GM19452 (cell line): ENCODE measurements at regions not wholly inside any gene's neighbourhood (a gene's known extent, or its start where the extent isn't known, plus 50 kb on each side); places are given as distances from the start of the nearest gene placed in this dataset.

Experiments
- ATAC-seq: cut with Tn5 transposase; IDR thresholded peaks from one replicate; pipeline ENCODE4 v1.9.1; 2021; ENCODE audit not compliant: unreplicated experiment

DNA sequence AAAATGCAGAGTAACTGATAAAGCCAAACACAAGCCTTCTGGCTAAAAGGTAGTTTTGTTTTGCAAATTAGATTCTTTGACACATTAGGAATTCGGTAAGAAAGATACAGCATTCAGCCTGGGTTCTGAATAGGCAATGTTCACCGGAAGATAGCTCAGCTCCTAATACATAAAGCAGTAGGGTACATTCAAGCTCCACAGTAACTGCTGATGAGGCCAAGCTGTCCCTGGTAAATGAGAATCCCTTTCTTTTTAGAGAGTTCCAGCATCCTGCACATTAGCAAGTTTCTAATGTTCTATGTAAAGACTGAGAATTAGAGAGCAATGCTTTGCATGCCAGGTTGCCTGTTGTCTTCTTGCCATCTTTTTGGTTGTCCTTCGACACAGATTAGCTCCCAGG lies 316.3 kb upstream of the SLC14A2 start:
- ATAC-seq = no peak

DNA sequence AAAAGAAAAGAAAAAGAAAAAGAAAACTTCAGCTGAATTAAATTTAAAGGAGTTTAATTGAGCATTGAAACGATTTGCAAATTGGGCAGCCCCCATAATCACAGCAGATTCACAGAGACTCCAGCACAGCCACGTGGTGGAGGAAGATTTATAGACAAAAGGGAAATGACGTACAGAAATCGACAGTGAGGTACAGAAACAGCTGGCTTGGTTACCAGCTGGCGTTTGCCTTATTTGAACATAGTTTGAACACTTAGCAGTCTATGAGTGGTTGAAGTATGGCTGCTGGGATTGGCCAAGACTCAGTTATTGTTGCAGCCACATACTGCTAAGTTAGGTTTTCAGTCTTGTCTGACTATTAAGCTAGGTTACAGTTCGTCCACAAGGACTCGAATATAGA lies 312.2 kb upstream of the SLC14A2 start:
- ATAC-seq = no peak

DNA sequence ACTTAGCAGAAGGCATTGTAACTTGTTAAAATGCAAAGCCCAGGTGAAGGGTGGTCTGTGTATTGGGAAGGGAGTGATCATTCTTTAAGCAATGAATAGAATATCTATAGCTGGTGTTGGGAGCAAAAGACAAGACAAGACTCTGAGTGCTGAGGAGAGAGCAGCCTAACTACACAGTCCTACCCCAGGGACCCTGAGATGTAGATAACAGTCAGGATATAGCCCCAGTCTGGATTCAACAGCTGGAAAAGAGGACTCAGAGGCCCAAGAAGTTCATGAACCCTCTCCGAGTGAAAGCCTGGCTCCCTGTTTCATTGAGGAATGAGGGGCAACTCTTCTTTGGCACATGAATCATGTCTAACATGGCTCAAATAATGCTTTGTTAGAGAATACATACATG lies 310.7 kb upstream of the SLC14A2 start:
- no peak for ATAC-seq

DNA sequence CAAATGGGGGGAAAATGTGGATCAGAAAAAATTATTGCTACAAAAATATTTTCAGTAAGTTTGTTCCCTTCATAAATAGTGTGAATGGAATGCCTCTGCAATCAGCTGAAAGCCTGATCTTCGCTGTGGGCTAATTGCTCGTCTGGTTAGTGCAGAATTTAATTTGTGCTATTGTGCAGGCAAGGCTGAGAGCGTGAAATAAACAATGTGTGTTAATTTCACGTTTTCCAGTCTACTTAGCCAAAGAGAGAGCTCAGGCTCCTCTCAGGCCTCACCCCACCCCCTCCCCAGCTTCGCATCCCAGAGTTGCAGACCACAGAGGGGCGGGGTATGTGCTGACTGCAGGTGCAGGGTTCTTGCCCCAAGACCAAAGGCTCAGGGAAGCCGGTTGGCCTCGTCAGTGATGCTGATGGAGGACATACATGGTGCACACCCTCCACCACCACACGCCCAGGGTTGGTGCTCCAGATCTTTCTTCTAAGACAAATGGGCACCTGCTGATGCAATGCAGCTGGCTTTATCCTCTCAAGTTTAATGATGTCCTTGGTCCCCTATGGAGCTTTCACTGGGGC lies 302.6 kb upstream of the SLC14A2 start:
- ATAC-seq = no peak

DNA sequence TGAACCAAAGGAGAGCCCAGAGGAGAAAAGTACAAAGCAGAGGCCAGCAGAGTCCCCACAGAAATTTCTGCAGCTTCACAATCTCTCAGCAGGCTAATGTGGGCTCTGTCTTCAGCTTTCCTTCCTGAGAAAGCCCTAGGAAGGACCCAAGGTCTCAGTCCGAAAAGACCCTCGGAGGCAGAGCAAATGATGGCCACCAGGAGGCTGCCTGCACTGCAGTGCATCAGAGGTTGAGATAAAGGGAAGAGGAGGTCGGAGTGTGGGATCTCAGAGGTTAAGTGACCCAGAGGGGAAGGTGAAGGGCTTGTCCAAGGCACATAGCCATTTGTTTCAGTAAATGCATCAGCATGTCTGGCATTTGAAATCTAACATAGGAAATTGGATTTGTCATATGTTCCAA lies 299.1 kb upstream of the SLC14A2 start:
- ATAC-seq = no peak

DNA sequence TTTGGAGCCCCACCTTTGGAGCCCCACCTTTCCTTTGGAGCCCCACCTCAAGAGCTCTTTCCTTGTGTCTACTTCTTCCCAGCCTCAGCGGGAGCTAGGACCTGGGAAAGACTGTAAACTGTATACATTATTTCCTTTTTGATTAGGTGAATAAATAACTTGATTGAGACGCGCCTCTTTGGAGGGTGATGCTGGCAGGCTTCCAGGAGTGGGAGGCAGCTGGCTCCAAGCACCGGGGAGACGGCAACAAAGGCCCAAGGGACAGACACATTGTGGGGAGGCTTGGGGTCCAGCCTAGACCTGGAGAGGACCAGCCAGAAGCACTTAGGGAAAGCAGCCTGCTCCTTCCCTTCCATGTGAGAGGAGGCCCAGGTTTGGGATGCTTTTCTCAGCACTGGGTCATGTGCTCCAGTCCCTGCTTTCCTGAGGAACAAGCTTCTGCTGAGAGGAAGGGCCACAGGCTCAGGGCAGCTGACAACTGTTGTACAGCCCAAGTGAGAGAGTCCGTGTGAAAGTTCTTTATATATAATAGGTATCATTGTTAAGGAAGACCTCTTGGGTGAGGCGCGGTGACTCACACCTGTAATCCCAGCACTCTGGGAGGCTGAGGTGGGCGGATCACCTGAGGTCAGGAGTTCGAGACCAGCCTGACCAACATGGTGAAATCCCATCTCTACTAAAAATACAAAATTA lies 297.2 kb upstream of the SLC14A2 start:
- ATAC-seq = no peak

DNA sequence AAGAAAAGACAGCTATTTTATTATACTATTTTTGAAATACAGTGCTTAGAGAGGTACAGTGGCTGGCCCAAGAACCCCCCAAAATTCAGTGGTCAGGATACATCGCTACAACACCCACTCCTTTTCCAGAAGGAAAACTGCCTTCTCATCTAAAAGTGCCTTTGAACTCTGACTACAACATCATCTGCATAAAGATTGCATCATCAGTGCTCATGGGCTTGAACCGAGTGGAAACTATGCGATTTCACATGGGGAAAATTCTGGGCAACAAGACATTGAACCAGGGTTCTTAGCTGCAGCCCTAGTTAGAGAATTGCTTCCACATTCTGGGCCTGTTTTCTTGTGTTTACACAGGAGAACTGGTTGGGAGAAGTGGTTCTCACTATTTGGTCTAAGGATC lies 294.6 kb upstream of the SLC14A2 start:
- ATAC-seq = no peak

DNA sequence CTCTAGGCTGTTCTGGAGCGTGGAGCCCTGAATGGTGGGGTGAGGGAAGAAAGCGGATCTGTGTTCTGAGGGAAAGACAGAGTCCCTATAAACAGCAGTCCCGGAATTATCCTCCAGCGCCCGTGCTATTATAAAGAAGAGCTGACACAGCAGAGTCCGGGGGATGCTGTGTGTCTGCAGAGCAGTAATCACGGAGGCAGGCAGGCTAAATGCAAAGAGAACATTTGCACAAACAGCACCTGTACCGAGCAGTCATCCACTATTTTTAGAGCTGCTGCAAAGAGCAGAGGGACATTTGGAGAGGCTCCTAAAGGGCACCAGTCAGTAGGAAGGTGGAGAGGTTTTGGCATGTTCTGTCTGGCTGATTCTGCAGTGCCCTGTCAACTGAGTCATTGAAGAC lies 293.8 kb upstream of the SLC14A2 start:
- ATAC-seq = no peak

DNA sequence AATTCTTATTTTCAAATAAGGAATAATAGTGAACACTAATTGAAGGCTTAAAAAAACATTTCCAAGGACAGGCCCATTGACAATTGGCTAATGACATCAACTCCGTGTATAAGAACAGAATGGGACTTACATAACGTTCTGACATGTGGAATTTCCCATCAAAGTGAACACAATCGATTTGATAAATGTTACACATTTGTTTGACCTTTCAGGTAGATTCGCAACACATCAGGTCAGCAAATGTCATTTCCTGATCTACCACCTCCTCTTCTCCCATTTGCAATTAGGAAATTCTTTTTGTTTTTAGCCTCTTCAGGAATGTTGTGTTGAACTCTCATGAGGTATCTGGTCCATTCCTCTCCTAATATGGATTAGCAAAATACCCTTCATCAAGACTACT lies 292.9 kb upstream of the SLC14A2 start:
- no peak for ATAC-seq

DNA sequence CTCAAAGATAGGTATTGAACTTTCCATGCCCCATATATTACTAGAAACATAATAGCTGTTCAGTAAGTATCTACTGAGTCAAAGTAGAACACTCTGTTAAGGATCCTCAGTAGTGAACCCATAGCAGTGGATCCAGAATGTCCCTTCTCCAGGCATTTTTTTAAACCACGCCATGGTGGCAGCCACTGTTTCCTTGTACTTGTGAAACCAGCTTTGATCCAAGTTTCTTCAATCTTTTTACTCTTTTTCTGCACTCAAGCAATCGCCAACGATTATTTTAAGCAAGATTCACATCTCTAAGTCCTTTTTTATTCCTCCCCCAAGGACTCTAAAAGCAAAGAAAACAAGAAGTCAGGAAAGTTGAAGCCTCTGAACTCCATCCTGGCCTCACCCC lies 291.2 kb upstream of the SLC14A2 start:
- no peak for ATAC-seq

DNA sequence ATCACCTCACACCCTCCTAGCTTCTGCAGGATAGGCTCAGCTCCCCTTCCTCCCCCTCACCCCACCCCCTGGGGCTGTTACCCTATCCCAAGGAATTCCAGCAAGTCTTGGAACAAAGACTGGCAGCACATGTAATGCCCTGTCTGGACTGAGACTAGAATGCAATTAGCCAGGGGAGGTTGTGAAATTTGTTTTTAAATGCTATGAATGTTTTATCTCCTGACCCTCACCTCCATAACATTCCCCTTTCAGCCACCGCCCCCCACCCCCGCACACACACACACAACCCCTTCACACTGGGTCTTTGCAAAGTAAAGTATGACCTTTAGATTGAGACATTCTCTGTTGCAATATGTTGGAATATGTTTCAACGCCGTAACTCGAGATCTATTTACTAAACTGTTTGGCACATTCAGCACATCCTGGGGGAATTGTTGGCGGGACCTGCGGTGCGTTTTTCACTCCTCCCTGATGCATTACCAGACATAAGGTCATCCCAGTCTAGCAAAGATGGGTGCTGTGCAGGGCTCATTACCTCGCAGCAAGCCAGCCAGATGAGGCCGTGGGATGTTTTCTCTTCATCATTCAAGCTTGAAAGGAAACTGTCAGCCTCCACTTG lies 290.7 kb upstream of the SLC14A2 start:
- no peak for ATAC-seq

DNA sequence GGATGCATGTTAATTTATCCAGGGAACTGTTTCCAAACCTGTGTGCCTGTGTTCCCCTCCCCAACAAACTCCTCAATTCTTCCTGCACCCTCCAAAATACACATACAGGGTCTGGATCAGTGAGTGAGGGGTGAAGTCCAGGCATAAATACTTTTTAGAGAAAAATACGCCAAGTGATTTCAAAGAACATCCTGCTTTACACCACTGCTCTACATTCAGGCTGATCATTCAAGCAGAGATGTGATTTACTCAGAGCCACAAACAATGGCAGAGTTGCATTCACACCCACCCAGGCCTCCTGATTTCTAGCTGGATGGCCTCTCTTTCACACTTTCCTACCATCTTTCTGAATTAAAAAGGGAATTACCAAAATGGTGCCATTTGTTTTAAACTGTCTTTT lies 289.5 kb upstream of the SLC14A2 start:
- ATAC-seq = no peak

DNA sequence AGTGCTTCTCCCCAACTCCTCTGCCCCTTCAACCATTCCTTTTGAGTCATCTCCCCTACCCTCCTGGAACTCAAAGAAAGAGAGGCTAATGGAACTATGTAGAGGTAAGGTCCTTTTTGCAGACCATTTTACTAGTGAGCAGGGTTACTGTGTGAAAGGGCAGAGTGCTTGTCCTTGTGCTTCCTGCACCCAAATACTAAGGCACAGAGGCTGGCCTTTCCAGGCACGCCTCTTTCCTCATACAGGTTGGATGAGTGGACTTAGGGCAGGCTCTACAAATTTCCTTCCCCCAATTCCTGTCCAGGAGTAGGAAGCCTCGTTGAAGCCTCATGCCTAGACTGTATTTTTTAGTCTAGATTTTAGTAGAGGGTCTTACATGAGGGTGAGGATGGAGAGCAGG lies 288.8 kb upstream of the SLC14A2 start:
- no peak for ATAC-seq

DNA sequence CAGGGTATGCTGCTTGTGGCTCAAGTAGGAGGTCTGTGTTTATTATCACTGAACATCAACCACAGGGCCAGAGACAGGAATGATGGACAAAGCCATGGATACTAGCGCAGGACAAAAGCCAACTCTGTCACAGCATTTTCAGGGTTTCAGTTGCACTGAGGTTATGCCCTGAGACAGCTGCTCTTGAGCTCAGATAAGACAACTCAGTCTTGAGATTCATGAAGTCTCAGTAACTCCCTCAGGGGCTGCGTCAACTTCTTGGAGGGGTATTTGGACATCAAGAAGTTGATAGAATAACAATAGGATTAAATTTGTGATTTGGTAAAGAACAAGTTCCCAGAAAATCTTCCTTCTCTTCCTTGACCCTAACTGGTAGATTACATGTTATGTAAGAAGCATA lies 287.0 kb upstream of the SLC14A2 start:
- no peak for ATAC-seq

DNA sequence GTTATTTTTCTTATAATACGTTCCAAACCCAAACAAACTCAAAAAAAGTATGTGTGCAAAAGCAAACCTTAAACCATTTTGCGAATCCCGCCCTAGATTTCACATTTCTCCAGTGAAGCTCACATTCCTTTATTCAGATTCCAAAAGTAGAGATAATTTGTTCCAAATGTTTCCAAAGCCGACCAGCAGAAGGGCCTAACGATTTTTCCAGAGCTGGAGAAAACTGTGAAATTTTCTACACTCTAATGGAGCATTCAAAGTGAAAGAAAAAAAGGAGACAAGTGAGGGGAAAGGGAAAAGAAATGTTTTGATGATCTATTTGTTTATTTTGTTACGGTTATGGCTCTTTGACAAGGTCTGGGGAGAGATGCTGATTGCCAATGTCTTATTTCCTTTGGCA lies 286.5 kb upstream of the SLC14A2 start:
- no peak for ATAC-seq

DNA sequence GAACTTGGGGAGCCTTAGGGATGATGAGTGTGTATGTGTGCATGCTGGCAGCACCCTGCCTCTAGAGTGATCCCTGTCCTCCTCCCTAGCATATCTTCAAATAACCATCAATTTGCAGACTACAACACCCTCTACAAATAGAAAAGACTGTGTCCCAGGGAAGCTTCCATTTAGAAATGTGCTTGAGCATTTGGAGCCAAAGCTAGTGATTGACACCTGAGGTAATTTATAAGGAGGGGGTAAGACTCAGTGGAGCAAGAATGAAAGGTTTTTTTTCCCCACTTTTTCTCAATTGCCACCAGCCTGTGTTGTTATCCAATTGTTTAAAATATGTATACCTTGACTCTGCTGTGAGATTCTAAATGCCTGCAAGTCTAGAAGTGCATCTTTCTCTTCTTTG lies 286.0 kb upstream of the SLC14A2 start:
- no peak for ATAC-seq

DNA sequence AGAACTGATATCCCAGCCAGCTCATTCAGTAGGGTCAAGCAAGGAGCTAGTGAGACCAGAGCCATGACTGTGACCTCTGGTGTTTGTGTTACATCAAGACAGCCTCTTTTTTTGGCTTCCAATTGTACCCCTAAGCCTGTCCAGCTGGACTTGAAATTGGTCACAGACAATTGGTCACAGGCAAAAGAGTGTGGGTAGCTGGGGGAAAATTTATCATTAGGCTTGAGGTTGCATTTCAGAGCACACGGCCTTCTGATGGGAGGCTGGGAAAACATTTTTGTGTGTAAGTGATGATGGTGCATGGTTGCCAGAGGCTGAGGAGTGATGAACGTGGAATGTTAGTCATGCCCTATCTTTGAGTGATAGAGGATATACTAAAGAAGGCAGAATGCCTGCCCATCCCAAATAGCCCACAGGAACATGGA lies 285.1 kb upstream of the SLC14A2 start:
- ATAC-seq = no peak

DNA sequence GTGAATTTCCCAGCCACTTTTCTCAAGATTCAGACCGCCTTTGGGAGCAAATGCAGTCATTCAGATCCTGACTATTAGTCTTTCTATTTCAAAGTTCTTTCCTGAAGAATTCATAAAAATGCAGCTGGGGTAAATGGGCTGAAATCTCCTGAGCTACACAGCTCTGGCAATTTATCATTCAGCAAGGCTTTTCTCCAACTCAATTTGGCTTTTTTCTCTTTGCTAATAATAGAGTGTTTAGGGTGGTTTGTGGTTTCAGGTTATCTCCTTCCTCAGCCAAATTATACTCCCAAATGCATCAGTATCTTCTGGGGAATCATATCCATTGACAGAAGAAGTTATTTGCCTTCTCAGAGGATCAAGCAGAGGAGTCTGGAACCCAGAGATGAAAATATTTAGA lies 282.4 kb upstream of the SLC14A2 start:
- ATAC-seq = no peak

DNA sequence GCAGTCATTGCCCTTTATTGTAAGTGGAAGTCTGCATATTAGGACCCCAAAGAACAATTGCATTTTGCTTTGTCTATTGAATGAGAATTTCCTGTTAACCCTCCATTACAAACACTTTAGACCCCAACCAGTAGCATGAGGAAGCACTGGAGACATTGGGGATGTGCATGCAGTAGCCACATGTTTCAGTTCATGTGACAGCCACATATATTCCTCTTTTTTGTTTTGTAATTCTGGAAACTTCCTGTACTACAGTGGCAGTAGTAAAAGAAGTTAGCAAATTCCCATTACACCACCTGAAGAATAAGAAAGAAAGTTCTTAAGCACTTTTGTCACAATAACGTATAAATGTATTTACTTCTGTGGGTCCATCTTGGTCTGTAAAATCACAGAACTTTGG lies 281.1 kb upstream of the SLC14A2 start:
- ATAC-seq = no peak

DNA sequence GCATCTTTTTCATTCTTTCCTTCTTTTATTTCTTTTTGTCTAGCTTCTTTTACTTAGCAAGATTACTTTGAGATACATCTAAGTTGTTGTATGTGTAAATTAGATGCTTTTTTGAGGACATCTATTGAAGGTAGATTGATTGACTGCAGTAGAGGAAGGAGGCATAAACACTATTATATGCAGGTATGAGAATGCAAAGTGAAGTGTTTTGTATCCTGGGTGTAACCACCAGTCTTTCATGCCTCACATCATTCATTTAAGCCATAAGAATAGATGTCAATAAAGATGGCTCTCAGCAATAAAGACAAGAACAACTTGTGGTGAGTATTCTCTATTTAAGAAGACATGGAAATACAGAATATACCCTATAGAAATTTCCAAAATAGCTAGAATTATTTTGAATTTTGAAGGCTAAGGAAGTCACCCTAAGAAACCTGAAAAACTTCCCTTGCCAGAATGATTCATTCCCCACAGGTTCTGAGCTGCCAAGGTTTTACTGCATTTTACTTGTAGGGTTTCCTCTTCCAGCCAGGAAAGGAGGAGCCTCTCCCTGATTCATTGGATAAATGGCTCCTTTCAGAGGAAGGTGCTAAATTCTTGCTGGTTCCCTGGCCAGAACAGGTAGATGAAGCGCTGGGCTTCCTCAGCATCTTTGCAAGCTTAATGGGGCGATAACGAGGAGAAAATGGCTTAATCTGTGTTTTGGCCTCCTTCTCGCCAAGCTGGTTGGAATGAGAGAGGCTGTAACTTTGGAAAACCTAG lies 279.8 kb upstream of the SLC14A2 start:
- no peak for ATAC-seq

DNA sequence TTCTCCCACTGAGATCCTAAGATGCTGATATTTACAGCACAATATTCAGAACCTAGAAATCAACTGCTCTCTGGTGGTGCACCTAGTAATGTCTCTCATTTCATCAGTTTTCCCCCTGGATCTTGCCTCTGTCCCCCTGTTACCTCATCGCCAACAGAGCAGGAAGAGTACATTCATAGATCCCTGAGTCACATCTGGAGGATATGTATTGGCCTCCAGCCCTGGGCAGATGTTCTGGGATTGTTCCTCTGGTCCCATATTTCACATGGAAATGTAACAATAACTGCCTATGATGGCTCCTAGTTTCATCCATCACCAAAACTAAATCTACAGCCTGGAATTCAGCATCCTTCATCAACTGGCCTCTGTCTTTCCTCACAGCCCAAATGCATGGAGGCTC lies 278.8 kb upstream of the SLC14A2 start:
- ATAC-seq = no peak

DNA sequence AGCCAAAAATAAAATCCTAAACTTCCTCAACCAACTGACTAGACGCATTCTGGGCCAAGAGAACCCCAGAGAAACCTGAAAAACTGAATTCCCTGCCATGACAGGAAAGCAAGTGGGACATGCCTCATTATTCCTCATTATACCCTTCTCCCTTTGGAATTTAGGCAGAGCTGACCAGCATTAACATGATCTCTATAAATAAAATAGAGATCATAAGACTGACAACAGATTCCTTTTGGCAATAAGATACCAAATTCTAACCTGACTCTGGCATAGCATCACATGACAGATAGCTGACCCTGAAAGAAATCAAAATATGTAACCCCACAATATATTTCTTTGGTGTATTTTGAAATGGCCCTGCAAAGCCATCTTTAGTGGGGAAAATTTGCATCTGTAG lies 277.8 kb upstream of the SLC14A2 start:
- no peak for ATAC-seq
